ENCODE measurements at regions not wholly inside any gene's neighbourhood (a gene's known extent, or its start where the extent isn't known, plus 50 kb on each side); places are given as distances from the start of the nearest gene placed in this dataset.

DNA sequence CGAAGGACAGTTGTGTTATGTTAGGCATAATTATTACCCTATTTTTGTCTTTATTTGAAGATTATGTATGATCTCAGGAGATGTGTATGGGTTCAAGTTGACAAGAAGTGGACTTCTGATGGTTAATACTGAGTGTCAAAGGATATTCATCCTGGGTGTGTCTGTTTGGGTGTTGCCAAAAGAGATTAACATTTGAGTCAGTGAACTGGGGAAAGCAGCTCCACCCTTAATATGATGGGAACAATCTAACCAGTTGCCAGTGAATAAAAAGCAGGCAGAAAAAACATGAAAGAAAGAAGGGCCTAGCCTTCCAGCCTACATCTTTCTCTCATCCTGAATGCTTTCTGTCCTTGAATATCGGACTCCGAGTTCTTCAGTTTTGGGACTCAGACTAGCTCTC lies 332.6 kb downstream of the DTHD1 start:
- Histone ChIP-seq H3K4me3 (no peak overlapping the region), H3K27me3 (no peaks in the 10 kb centered on the region), H3K27ac (no peak overlapping the region), H3K9me3 (peaks cover 0 to 12% of the 10 kb centered on the region in 2 donors), H3K36me3 (no peaks in the 10 kb centered on the region), H3K4me1 (no peaks in the 10 kb centered on the region)
- TF ChIP-seq, protein P1, sequence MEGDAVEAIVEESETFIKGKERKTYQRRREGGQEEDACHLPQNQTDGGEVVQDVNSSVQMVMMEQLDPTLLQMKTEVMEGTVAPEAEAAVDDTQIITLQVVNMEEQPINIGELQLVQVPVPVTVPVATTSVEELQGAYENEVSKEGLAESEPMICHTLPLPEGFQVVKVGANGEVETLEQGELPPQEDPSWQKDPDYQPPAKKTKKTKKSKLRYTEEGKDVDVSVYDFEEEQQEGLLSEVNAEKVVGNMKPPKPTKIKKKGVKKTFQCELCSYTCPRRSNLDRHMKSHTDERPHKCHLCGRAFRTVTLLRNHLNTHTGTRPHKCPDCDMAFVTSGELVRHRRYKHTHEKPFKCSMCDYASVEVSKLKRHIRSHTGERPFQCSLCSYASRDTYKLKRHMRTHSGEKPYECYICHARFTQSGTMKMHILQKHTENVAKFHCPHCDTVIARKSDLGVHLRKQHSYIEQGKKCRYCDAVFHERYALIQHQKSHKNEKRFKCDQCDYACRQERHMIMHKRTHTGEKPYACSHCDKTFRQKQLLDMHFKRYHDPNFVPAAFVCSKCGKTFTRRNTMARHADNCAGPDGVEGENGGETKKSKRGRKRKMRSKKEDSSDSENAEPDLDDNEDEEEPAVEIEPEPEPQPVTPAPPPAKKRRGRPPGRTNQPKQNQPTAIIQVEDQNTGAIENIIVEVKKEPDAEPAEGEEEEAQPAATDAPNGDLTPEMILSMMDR (IDR thresholded peaks at IDR 0.05) = no peak
- no peak for ATAC-seq
- intact Hi-C loops (cut with DNase I) = no loop called here
- no peak for DNase-seq

DNA sequence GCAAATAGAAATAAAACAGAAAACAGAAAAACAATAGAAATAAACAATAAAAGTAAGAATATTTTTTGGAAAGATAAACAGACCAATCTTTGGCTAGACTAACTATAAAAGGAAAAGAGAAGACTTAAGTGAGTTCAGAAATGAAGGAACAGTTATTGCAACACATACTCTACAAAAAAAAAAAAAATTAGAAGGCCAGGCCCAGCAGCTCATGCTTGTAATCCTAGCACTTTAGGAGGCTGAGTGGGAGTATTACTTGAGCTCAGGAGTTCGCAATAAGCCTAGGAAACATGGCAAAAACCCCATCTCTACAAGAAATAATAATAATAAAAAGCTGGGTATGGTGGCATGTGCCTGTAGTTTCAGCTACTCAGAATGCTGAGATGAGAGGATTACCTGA lies 336.7 kb downstream of the DTHD1 start:
- Histone ChIP-seq H3K9me3 (no peaks in the 10 kb centered on the region), H3K4me3 (no peak overlapping the region), H3K4me1 (no peaks in the 10 kb centered on the region), H3K27me3 (no peaks in the 10 kb centered on the region), H3K36me3 (no peaks in the 10 kb centered on the region), H3K27ac (no peak overlapping the region)
- intact Hi-C loops (cut with DNase I) = no loop called here
- ATAC-seq (peak; percentile 54), DNase-seq (no peak)
- TF ChIP-seq, protein P1 (IDR thresholded peaks at IDR 0.05) = no peak

DNA sequence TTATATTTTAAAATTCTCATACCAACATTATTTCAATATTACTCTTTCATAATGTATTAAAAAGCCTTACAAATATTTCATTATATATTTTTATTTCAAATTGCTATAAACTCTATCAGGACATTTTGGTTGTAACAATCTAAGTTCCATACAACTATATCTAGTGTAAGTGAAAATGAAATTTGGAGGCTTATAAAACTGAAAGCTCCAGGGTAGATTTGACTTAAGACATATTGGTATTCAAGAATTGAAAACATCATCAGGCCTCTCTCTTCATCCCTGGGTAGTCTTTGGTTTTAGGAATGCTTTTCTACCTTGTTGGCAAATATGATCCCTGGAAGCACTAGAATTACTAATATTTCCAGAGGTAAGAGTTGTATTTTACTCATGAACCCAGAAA lies 342.6 kb downstream of the DTHD1 start:
- Histone ChIP-seq H3K9me3 (no peaks in the 10 kb centered on the region), H3K27me3 (no peaks in the 10 kb centered on the region), H3K4me3 (no peak overlapping the region), H3K27ac (no peak overlapping the region), H3K36me3 (no peaks in the 10 kb centered on the region), H3K4me1 (no peaks in the 10 kb centered on the region)
- intact Hi-C loops (cut with DNase I) = no loop called here
- TF ChIP-seq, protein P1 (IDR thresholded peaks at IDR 0.05) = no peak
- ATAC-seq = no peak
- DNase-seq = no peak

DNA sequence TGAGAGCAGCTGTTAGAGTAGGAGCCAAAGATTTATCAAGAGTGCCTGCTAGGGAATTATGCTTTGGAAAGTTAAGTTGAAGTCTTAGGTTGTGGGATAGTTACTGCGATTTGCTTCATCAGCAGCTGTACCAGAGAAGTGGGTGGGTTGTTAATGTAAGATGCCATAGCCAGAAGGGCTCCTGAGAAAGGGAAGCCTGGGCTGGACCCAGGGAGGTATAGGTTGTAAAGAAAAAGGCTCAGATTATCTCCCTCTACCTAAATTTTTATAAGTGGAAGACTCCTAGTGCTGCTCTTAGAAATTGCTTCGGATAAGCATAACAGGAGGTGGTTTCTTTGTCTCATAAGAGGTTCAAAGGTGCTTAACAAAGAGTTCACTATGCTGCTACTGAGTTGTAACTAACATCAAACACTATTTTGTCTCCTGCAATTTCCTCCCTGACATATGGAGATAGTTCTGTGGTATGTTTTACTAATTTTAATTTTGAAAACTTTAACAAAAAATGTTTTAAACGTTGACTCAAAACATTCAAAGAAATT lies 356.9 kb downstream of the DTHD1 start:
- intact Hi-C loops (cut with DNase I) = no loop called here
- H3K4me3 ChIP-seq = no peak overlapping the region
- ATAC-seq = peak; percentile 77
- H3K4me1 ChIP-seq = no peaks in the 10 kb centered on the region
- DNase-seq = no peak
- no peaks in the 10 kb centered on the region for H3K27me3 ChIP-seq
- no peak overlapping the region for H3K27ac ChIP-seq
- H3K36me3 ChIP-seq = no peaks in the 10 kb centered on the region
- TF ChIP-seq, protein P1 (IDR thresholded peaks at IDR 0.05) = no peak
- H3K9me3 ChIP-seq = no peaks in the 10 kb centered on the region

DNA sequence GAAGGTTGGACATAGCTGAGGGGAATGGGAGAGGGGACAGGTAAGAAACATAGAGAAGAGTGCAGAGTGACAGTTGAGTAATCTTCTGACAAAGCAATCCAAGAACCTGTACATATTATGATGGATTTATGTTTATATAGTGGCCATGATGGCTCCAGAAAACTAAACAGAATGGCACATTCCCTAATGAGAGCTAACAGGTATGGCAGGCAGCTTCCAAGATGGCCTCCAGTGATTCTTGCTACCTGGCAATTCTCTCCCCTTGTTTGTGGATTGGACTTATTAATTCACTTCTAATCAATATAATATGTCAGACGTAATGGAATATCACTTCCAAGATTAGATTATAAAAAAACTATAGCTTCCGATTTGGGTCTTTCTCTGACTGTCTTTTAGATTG lies 359.5 kb downstream of the DTHD1 start:
- no peaks in the 10 kb centered on the region for H3K36me3 ChIP-seq
- TF ChIP-seq, protein P1 (IDR thresholded peaks at IDR 0.05) = no peak
- intact Hi-C loops (cut with DNase I) = no loop called here
- H3K27ac ChIP-seq = no peak overlapping the region
- ATAC-seq (no peak), DNase-seq (no peak)
- no peaks in the 10 kb centered on the region for H3K9me3 ChIP-seq
- H3K4me3 ChIP-seq = no peak overlapping the region
- H3K4me1 ChIP-seq = no peaks in the 10 kb centered on the region
- H3K27me3 ChIP-seq = no peaks in the 10 kb centered on the region

Data from left lung (tissue), 4 donors.